ENCODE measurements at regions not wholly inside any gene's neighbourhood (a gene's known extent, or its start where the extent isn't known, plus 50 kb on each side); places are given as distances from the start of the nearest gene placed in this dataset.

GRCh38 chr5:159695741-159696294, 220.5 kb upstream of the ADRA1B start:
- no peak overlapping the region for H3K27ac ChIP-seq
- TF ChIP-seq ZFX (IDR thresholded peaks at IDR 0.05; ENCODE audit: borderline replicate concordance) (no peak), CTCF (IDR thresholded peaks at IDR 0.05) (no peak)

- no peak for TF ChIP-seq ZFX (IDR thresholded peaks at IDR 0.05; ENCODE audit: borderline replicate concordance)
- H3K27ac ChIP-seq: no peak overlapping the region
Observed at GRCh38 chr5:159697530-159697929, 218.8 kb upstream of the ADRA1B start.

GRCh38 chr5:159698322-159698721, 218.0 kb upstream of the ADRA1B start:
- no peak overlapping the region for H3K27ac ChIP-seq
- no peak for TF ChIP-seq ZFX (IDR thresholded peaks at IDR 0.05; ENCODE audit: borderline replicate concordance)

GRCh38 chr5:159700016-159700415, 216.3 kb upstream of the ADRA1B start:
- no peak overlapping the region for H3K27ac ChIP-seq
- TF ChIP-seq ZFX (IDR thresholded peaks at IDR 0.05; ENCODE audit: borderline replicate concordance) (no peak), CTCF (IDR thresholded peaks at IDR 0.05) (no peak)

- H3K27ac ChIP-seq: no peak overlapping the region
- TF ChIP-seq ZFX (IDR thresholded peaks at IDR 0.05; ENCODE audit: borderline replicate concordance) (no peak), CTCF (IDR thresholded peaks at IDR 0.05) (no peak)
Observed at GRCh38 chr5:159702301-159702700, 214.0 kb upstream of the ADRA1B start.

- no peak overlapping the region for H3K27ac ChIP-seq
- no peak for TF ChIP-seq CTCF (IDR thresholded peaks at IDR 0.05)
Observed at GRCh38 chr5:159702826-159703225, 213.5 kb upstream of the ADRA1B start.

GRCh38 chr5:159704160-159704559, 212.1 kb upstream of the ADRA1B start:
- H3K27ac ChIP-seq: no peak overlapping the region
- TF ChIP-seq CTCF (IDR thresholded peaks at IDR 0.05): no peak
- TF ChIP-seq ZFX (IDR thresholded peaks at IDR 0.05; ENCODE audit: borderline replicate concordance): no peak

- TF ChIP-seq CTCF (IDR thresholded peaks at IDR 0.05) (no peak), ZFX (IDR thresholded peaks at IDR 0.05; ENCODE audit: borderline replicate concordance) (no peak)
- H3K27ac ChIP-seq: no peak overlapping the region
Observed at GRCh38 chr5:159705948-159706347, 210.3 kb upstream of the ADRA1B start.
